Left renal cortex interstitium (tissue), 4 donors: ENCODE measurements at regions not wholly inside any gene's neighbourhood (a gene's known extent, or its start where the extent isn't known, plus 50 kb on each side); places are given as distances from the start of the nearest gene placed in this dataset.
"Not testable (repeated sequence)": the region's sequence is repeated elsewhere in the genome, so short reads cannot be mapped to it uniquely, and the experiment has no call there.

Experiments
- DNase-seq, 4 donors: peaks; one replicate each; pipeline ENCODE4 v3.0.0-alpha.2; 2013; ENCODE audit warnings: low read depth in 4 of 4, low spot score in 2 of 4, missing footprints in 1 of 4

DNA sequence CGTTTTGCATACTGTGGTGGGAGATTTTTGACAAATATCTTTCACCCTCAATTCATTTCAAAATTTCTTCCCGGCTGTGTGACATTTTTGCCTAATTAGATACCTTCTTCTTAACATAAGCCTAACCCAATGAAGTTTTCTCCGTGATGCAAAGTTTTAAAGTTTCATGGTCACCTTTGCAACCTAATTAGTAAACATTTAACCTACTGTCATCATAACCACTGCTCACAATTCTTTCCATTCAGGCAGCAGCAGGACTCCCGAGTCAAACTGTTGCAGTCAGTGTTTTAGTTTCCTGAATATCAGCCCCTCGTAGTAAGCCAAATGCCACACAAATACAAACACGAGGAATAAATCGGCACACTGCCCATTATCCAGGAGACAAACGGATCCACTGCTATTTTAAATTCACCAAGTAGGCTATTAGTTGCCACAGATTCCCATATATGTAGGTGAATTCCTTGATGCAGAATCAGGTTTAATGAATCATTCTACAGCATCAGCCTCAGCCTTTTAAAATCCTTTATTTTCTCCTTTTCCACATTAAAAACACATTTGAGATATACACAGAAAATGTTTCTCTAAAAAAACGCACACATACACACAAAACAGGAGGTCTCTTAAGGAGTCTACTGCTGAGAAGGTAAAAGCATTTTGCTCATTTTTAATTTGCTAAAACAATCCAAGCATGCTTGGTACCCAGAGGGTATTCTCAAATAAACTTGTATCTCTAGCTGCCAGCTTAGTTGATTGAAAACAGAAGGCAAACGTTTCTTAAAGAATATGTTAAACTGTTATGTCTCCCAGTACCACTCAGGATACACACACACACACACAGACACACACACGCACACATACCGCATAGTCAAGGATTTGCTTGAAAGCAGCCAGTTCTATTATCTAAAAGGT, 106.5 kb upstream of the KCTD1 start:
- DNase-seq = no peak

DNA sequence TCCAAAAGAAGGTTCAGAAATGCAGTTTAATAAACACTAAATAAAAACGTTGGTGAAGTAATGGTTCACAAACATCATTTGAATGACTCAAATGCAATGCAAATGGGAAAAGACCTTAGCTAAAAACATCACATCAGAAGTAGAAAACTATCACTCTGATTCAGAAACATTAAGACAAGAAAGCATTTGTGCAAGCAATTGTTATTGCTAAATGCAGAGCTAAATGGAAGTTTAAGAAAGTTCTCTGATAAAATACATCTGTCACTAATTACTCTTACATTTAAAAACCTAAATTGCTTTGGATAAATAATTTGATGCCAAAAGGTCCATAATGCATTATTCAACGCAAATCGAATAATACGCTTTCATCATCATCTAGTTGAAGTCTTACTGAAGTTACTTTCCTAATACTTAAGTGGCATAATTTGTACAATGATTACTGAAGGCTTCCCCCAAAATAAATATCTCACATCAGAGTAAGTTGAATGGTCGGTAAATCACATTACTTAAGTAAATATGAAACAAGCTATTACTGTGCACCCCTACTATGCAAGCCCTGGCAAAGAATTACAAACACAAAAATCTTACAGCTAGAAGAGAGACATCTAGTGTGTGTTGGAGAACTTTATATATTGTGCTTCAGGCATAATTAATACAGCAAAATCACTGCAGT, 105.7 kb upstream of the KCTD1 start:
- no peak for DNase-seq

DNA sequence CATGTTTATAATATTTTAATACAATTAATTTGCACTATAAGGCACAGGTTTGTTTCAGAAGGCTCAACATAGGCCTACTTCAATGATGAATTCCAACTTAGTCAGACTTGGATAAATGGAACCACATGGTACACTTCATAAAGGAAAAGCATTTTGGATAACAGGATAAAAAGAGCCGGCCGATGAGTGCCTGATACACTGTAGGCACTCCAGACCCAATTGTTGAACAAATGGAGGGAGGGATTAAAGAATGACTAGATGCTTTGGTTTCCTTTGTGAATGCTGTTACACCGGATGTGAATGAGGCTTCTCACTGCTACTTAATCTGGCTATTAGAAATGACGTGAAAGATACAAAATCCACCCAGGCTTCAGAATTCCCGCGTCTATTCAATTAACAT, 104.1 kb upstream of the KCTD1 start:
- DNase-seq = no peak

DNA sequence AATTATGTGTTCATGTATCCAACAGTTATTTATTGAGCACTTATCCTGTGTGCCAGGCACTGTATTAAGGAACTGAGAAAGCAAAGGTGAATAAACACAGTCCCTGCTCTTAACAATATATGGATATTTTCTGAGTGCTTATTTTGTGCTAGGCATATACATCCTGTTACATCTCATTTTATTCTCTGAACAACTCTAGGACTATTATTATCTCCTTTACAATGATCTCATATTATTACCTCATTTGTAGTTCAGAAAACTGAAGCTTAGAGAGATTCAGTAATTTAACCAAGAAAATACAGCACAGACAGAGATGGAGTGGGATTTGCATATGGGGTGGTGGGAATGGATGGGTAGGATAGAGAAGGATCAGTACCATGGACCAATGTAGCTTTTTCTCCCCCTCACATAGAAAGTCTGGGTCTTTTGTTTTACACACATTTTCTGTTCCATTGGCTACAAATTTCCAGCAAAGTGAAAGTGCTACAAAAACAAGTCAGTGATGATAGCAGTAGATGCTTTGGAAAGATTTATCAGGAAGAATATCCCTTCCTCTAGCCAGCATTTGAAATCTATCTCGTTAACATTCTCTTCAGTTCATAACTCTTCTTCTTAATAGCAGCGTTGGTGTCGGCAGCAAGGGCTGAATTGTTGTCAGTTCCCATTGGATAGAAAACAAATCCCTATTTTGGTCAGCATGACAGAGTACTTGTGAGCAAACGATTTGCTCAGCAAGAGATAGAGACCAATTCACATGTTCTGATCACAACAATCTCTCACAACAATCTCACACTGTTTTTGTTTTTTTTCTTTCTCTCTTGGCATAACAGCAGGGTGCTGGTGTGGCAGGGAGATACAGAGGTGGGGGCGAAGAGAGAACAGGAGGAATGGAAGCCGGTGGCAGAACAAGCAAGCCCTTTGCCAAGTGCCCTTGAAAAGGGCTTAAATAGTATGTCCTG, 102.2 kb upstream of the KCTD1 start:
- no peak for DNase-seq

DNA sequence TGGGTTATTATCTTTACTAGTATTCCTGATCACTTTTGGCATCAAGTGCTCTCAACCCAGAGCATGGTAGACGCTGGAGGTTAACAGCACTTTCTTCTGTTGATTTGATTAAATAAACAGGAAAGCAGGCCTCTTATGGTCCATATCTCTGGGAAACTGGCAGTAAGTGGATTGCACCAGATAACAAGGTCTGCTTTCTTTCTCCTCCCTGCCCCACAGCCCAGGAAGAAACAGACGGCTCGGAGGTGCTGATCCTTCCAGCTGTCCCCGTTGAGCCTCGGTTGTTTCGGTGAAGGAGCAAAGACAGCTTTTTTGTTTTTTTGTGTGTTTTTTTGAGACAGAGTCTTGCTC, 100.8 kb upstream of the KCTD1 start:
- DNase-seq = no peak

DNA sequence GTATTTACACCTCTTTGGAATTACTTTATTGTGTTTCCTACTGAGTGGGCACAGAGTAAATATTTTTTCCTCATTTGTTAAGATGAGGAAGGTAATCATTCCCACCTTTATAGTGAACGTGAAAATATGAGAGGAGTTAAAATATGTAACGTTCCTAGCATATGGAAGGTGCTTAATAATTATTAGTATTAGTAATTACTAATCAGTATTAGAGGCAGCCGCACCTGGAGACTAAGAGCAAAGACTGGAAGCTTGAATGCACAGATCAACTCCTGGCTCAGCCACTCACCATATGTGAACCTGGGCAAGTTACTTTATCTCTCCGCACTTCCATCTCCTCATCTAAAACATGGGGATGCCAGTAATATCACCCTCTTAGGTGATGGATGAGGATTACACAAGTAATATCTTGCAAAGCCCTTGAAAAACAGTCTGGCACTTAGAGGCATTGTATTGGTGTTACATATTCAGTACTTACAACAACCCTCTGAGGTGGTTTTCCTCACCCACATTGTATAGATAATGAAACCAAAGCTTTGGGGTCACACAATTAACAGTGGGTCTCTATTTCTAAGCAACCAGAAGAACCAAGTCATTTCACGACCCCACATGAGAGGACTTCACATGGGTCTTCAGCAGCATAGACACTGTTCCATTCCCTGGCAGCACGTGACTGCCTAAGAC, 100.3 kb upstream of the KCTD1 start:
- DNase-seq = no peak

DNA sequence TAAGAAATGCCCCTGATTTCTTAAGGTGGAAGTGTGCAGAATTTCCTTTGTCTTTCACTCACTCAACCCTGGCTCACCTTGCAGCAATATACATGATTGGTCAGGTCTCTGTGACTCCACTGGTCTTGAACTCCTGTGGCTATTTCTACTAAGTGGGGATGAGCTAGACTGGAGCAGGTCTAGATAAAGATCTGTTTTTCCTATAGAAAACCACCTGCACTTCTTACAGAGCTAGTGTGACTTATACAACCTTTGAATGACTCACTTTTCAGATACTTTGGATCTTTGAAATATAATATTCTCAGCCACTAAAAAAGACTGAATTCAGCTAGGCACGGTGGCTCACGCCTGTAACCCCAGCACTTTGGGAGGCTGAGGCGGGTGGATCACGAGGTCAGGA, 98.5 kb upstream of the KCTD1 start:
- no peak for DNase-seq

DNA sequence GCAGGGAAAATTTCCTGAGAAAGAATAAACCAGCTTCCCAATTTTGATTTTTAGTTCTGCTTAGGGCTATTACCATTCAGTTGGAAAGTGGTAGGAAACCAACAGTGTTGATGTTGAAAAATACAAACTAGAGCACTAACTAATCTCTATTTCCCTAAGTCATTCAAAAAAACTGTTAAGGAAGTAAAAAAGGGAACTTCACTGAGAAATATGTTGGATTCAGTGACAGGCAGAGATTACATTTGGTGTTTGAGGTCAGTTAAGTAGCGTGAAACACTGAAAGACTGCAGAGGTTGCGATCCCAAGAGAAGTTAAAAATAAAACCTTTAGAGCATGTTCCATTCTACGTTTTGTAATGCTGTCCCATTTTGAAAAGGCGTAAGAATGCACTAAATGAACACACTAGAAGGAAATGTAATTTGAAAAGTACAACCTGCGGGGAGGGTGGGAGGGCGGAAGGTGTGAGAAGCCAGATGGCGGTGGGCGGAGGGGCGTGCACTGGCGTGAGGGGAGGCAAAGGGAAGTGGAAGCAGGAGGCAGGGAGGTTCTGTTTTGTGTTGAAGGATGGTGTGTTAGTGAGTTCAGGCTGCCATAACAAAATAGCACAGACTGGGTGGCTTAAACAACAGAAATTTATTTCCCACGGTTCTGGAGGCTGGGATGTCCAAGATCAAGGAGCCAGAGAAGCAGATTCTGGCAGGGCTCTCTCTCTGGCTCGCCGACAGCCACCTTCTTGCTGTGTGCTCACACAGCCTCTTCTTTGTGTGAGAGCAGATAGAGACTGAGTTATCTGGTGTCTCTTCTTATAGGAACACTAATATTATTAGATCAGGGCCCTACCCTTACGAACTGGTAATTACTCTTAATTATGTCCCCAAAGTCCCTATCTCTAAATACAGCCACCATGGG, 94.3 kb upstream of the KCTD1 start:
- no peak for DNase-seq

DNA sequence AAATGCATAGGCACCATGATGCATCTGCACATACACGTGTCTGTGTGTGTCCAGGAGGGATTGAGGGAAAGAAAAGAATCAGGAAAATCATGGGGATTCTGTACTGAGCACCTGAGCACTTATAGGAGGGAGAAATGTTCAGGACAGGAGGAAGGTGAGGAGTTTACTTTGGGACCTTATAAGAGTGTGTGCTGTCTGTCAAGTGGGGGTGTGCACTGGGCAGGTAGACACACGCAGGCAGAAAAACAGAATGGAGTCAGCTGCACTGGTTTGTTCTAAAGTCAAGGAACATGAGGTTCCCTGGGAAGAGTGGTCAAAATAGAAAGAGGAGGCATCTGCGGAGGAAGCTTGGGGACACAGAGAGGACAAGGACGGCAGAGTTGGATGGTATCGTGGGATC, 92.2 kb upstream of the KCTD1 start:
- no peak for DNase-seq

DNA sequence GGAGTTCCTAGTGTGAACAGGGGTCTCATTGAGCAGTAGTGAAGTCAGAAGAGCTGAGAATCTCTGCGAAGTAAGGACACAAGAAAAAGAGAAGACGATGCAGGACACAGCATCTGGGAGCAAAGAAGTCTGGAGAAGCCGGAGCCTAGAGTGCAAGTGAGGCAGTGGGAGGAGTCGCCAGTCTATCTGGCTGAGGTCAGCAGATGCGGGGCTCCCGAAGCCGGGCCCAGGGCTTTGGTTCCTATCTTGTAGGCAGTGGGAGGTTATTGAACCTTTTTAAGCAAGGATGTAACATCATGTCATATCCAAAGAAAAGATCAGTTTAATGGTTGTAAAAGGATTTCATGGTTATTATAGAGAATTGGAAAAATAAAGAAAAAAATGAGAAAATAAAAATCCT, 90.8 kb upstream of the KCTD1 start:
- DNase-seq = no peak

DNA sequence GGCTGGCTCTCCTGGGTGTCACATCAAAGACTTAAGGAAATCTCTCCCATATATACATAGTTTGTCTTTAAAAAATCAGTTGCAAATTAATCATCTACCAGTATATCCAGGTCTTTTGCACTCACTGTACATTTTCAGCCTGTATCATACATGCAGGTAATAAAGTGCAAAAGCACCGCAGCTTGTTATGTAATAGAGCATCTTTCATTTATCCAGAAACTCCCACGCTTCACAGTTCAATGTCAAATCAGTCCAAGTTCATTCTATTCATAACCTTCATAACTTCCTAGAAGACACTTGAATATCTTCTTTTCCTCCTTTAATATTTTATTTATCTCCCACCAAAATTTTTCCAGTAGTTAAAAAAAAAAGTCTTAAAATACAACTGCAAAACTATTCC, 89.6 kb upstream of the KCTD1 start:
- no peak for DNase-seq

DNA sequence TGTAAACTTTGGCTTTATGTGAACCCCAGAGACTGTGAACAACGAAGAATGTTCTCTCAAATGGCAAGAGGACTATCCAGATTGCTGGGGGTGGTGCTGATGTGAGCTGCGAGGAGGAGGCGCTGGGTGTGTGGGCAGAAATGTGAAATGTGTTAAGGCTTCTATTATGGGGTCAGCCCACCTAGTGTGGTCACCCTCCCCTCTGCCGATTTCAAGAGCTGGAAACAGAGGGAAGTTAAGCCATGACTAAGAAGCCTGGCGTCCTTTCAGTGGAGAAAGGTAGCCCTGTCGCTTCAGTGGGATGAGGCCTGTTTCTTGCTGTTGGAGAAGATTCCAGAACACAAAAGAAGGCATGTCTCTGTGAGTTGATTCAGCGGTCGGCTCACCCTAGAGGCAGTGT, 89.0 kb upstream of the KCTD1 start:
- no peak for DNase-seq

DNA sequence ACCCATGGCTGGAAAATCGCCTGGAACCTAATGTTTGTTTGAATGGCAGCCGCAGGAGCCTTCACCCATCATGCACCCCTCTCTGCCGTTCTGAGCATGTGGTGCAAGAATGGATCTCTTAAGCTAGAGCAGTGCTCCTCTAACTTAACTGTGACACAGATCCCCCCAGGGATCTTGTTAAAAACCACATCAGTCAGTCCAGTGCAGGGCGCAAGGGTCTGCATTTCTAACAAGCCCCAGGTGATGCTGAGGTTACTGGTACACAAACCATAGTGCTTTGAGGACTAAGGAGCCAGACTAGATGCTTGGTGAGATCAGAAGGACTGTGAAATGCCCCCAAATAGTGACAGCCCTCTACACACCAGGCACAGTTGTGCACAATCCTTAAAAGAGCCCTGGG, 87.1 kb upstream of the KCTD1 start:
- DNase-seq = no peak

DNA sequence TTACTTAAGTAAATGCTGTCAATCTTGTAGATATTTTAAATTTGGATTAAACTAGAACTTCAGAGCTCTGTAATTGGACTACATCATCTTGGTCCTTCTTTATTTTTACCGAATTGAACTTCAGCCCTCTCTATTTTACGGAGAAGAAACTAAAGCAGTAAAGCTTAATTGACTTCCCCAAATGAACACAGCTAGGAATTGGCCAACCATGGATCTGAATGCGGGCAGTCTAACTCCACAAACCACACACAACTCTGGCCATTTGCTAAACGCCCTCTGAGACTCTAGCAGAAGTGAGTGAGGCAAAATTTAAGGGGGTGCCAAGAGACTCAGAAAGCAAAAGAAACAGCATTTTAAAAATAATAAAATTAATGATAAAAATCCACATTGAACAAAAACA, 86.3 kb upstream of the KCTD1 start:
- no peak for DNase-seq

DNA sequence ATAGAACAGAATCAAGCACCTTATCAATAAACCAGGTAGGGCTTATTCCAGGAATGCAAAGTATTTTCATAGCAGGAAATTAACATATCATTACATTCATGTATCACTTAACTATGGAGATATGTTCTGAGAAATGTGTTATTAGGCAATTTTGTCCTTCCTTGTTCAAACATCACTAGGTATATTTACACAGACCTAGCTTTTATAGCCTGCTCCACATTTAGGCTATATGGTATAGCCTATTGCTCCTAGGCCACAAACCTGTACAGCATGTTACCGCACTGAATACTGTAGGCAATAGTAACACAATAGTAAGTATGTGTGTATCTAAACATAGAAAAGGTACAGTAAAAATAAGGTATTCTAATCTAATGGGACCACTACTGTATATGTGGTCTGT, 82.8 kb upstream of the KCTD1 start:
- DNase-seq = no peak

DNA sequence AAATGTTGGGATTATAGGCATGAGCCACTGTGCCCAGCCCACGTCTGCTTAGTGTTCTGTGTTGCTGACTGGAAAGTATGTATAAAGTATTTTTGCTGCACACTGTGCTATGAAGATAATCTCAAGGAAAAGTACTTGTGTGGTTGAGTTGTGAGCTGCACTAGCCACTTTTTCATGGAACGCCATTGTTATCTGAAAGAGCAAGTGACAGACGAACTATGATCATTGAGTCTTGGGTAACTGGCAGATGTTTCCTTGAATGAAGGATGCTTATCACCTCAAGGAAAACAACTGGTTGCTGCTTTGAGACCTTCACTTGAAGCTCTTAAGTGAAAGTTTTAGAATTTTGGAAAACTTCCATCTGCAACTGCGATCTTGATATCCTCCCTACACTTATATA, 82.2 kb upstream of the KCTD1 start:
- no peak for DNase-seq

DNA sequence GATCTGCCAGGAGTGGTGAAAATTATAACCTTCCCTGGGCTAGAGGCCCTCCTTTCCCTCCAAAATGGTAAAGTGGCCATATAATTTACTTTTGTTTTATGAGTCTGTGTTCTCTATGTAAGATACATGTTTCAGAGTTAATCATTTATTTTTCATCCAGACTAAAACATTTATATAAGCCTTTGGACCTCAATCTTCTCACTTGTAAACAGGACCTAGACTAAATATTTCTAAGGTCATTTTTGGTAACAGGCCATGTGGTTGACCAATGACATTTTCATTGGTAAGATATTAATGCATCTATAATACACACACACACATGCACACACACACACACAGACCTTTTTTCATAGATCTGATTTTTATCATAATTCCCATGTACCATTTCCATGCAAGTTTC, 79.7 kb upstream of the KCTD1 start:
- DNase-seq = no peak

DNA sequence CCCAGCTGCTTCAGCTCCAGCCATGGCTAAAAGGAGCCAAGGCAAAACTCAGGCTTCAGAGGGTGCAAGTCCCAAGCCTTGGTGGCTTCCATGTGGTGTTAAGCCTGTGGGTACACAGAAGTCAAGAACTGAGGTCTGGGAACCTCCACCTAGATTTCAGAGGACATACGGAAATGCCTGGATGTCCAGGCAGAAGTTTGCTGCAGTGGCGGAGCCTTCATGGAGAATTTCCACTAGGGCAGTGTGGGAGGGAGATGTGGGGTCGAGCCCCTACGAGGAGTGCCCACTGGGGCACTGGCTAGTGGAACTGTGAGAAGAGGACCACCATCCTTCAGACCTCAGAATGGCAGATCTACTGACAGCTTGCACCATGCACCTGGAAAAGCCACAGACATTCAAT, 76.1 kb upstream of the KCTD1 start:
- DNase-seq = no peak

DNA sequence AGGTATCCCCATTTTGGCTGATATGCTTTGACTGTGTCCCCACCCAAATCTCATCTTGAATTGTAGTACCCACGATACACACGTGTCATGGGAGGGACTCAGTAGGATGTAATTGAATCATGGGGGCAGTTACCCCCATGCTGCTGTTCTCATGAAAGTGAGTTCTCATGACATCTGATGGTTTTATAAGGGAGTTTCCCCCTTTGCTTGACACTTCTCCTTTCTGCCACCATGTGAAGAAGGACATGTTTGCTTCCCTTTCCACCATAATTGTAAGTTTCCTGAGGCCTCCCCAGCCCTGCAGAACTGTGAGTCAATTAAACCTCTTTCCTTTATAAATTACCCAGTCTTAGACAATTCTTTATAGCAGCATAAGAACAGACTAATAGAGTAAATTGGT, 75.0 kb upstream of the KCTD1 start:
- DNase-seq = not testable (repeated sequence)
